Endothelial cell (in vitro differentiated cells): ENCODE measurements at regions not wholly inside any gene's neighbourhood (a gene's known extent, or its start where the extent isn't known, plus 50 kb on each side); places are given as distances from the start of the nearest gene placed in this dataset.

ENCODE experiments used
- DNase-seq: peaks from one replicate; pipeline ENCODE4 v3.0.0; 2021; ENCODE audit warnings: low spot score
- H3K27ac Mint-ChIP-seq: one replicate; pipeline ENCODE4 v1.8.0; 2021; ENCODE audit warnings: mixed read lengths, inconsistent platforms; ENCODE audit not compliant: unreplicated experiment
- H3K27me3 Mint-ChIP-seq: one replicate; pipeline ENCODE4 v1.8.0; 2021; ENCODE audit warnings: mild to moderate bottlenecking, moderate library complexity, mixed read lengths, inconsistent platforms; ENCODE audit not compliant: unreplicated experiment
- H3K36me3 Mint-ChIP-seq: one replicate; pipeline ENCODE4 v1.8.0; 2021; ENCODE audit warnings: mild to moderate bottlenecking, low read depth, mixed read lengths, inconsistent platforms; ENCODE audit not compliant: unreplicated experiment
- H3K4me1 Mint-ChIP-seq: one replicate; pipeline ENCODE4 v1.8.0; 2021; ENCODE audit warnings: mild to moderate bottlenecking, mixed read lengths, inconsistent platforms; ENCODE audit not compliant: unreplicated experiment
- H3K4me3 Mint-ChIP-seq: one replicate; pipeline ENCODE4 v1.8.0; 2021; ENCODE audit warnings: mild to moderate bottlenecking, mixed read lengths, inconsistent platforms; ENCODE audit not compliant: unreplicated experiment
- H3K9me3 Mint-ChIP-seq: one replicate; pipeline ENCODE4 v1.8.0; 2021; ENCODE audit warnings: mixed read lengths, inconsistent platforms; ENCODE audit not compliant: unreplicated experiment
- TF ChIP-seq, protein P1 (sequence below): fragments of 200-600 bp; sonication (generic); IDR thresholded peaks from one replicate; pipeline ENCODE4 v1.5.0; 2021; ENCODE audit warnings: antibody characterized with exemption; ENCODE audit not compliant: unreplicated experiment

DNA sequence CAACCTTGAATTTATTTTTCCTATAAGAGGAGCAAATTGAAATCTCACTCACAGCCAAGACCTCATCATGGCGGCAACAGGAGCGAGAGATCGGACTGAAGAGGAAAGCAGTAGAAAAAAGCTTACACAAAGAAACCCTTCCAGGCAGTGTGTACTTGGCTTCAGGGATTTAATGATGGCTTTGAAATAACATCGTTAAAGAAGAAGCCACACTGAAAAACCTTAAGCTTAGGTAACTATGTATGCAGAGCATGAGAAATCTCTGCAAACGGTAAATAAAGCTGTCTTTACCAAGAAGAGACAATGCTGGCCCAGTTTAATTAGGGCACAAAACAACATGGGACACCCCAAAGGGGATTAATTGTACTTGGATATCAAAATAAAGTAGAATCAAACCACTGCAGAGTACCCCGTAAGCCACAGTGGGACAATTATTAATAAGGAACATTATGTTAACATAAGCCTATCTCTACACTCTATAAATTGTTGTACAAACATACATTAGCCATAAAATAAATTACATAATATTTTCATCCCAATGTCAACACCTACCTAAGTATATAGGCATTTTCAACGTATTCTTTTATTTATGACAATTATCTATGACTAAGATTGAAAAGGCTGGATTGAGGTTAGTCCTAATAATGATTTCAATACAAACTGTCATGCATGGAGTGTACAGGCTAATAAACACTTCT is 360.2 kb upstream of the CHRM3 start:
- no peak overlapping the region for H3K4me3 Mint-ChIP-seq
- no peak overlapping the region for H3K27ac Mint-ChIP-seq
- no peaks in the 10 kb centered on the region for H3K9me3 Mint-ChIP-seq
- H3K4me1 Mint-ChIP-seq: no peaks in the 10 kb centered on the region
- DNase-seq: no peak
- TF ChIP-seq, protein P1, sequence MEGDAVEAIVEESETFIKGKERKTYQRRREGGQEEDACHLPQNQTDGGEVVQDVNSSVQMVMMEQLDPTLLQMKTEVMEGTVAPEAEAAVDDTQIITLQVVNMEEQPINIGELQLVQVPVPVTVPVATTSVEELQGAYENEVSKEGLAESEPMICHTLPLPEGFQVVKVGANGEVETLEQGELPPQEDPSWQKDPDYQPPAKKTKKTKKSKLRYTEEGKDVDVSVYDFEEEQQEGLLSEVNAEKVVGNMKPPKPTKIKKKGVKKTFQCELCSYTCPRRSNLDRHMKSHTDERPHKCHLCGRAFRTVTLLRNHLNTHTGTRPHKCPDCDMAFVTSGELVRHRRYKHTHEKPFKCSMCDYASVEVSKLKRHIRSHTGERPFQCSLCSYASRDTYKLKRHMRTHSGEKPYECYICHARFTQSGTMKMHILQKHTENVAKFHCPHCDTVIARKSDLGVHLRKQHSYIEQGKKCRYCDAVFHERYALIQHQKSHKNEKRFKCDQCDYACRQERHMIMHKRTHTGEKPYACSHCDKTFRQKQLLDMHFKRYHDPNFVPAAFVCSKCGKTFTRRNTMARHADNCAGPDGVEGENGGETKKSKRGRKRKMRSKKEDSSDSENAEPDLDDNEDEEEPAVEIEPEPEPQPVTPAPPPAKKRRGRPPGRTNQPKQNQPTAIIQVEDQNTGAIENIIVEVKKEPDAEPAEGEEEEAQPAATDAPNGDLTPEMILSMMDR: no peak
- H3K36me3 Mint-ChIP-seq: no peaks in the 10 kb centered on the region
- H3K27me3 Mint-ChIP-seq: no peaks in the 10 kb centered on the region

- Mint-ChIP-seq H3K27ac (no peak overlapping the region), H3K9me3 (no peaks in the 10 kb centered on the region), H3K4me1 (no peaks in the 10 kb centered on the region), H3K4me3 (no peak overlapping the region), H3K27me3 (no peaks in the 10 kb centered on the region), H3K36me3 (no peaks in the 10 kb centered on the region)
- TF ChIP-seq, protein P1: no peak
- no peak for DNase-seq
Observed at GRCh38 chr1:239025223-239025622, 361.1 kb upstream of the CHRM3 start.

DNA sequence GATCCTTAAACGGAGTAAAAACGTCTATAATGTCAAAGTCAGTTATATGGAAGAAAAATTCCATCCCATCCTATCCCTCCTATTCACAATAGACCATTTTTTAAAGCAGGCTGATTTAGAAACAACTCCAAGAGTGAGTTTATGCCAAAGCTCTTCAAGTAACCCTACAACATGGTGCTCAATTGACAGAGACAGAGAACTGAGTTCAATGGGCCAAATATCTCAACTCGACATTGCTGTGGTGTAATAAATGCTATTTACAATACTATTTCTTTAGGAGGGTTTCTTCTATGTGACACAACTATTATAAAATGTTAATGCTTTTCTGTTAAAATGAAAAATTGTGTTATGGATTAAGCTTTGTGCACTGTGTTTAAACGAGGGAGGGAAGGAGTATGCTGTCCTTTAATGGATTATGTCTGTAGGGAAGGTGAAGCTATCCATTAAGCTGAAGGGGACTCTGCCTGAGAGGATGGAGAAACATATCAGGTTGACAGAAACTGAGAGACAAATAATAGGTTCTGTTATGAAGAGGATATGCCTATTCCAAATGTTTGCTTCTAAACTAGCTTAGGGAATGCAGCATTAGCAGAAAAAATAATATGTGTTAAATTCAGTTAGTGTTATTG is 362.5 kb upstream of the CHRM3 start:
- no peaks in the 10 kb centered on the region for H3K36me3 Mint-ChIP-seq
- no peak overlapping the region for H3K4me3 Mint-ChIP-seq
- H3K4me1 Mint-ChIP-seq: no peaks in the 10 kb centered on the region
- no peak overlapping the region for H3K27ac Mint-ChIP-seq
- no peaks in the 10 kb centered on the region for H3K27me3 Mint-ChIP-seq
- no peak for DNase-seq
- TF ChIP-seq, protein P1: no peak
- no peaks in the 10 kb centered on the region for H3K9me3 Mint-ChIP-seq

DNA sequence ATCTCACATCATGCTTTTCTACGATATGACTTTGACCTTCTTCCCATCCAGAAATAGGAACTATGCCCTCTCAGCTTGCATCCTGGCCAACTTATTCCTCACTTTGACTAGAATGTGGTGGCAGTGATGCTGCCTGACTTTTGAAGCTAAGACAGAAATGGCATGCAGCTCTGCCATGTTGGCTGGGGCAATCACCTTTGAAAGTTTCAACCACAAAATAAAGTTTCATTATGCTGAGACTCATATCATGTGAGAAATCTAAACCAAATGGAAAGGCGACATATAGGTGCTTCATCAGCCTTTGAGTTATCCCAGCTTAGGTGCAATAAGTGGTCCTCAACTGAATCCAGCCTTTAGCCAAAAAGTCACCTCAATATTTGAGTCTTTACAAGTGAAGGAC is 370.0 kb upstream of the CHRM3 start:
- Mint-ChIP-seq H3K4me1 (no peaks in the 10 kb centered on the region), H3K36me3 (no peaks in the 10 kb centered on the region), H3K9me3 (no peaks in the 10 kb centered on the region), H3K27me3 (no peaks in the 10 kb centered on the region), H3K4me3 (no peak overlapping the region), H3K27ac (no peak overlapping the region)
- TF ChIP-seq, protein P1: no peak
- no peak for DNase-seq

GRCh38 chr1:239011382-239011781 is 375.0 kb upstream of the CHRM3 start:
- Mint-ChIP-seq H3K4me3 (no peak overlapping the region), H3K27ac (no peak overlapping the region), H3K27me3 (no peaks in the 10 kb centered on the region), H3K9me3 (no peaks in the 10 kb centered on the region), H3K36me3 (no peaks in the 10 kb centered on the region), H3K4me1 (no peaks in the 10 kb centered on the region)
- TF ChIP-seq, protein P1: no peak
- DNase-seq: no peak
